Caco-2 (cell line): ENCODE measurements at regions not wholly inside any gene's neighbourhood (a gene's known extent, or its start where the extent isn't known, plus 50 kb on each side); places are given as distances from the start of the nearest gene placed in this dataset.

ENCODE experiments used
- BruUV-seq: library from RNA; stranded (reverse); fragments of 400-500 nt; replicated peaks from 2 replicates; lab custom pipeline; 2021; lab: Mats Ljungman, UMichigan
- CTCF ChIA-PET: fragments of 300-600 bp; sonication (Branson Sonifier 250); formaldehyde crosslinking; loops from one replicate; lab custom pipeline; 2022; ENCODE audit warnings: antibody characterized with exemption; lab: Charles Lee
- POLR2A ChIA-PET: fragments of 300-600 bp; sonication (Branson Sonifier 250); formaldehyde crosslinking; loops from one replicate; lab custom pipeline; 2022; ENCODE audit warnings: antibody characterized with exemption; lab: Charles Lee
- DNase-seq, 2 experiments: peaks; one replicate each; pipeline versions ENCODE4 v3.0.0 to v3.0.0-alpha.2; 2020 to 2022
- H3K27me3 ChIP-seq: replicated peaks from 2 replicates; pipeline ENCODE4 v1.6.0; 2011; ENCODE audit warnings: low read length; ENCODE audit not compliant: control insufficient read depth, insufficient read depth
- H3K36me3 ChIP-seq: 2 replicates; pipeline ENCODE4 v1.5.1; 2011; ENCODE audit warnings: low read length; ENCODE audit not compliant: control insufficient read depth, insufficient read depth
- H3K4me1 ChIP-seq: fragments of 250-450 bp; sonication (Bioruptor Pico); 2 replicates; pipeline ENCODE4 v1.5.1; 2020; ENCODE audit warnings: mild to moderate bottlenecking
- H3K4me3 ChIP-seq: 2 replicates; pipeline ENCODE4 v1.5.1; 2011; ENCODE audit warnings: low read depth, mild to moderate bottlenecking, control low read depth, low read length
- H3K9me3 ChIP-seq: fragments of 250-450 bp; sonication (Bioruptor Pico); 2 replicates; pipeline ENCODE4 v1.5.1; 2020; ENCODE audit warnings: mild to moderate bottlenecking, moderate library complexity
- H3K27ac Mint-ChIP-seq: one replicate; pipeline ENCODE4 v1.8.0; 2022; ENCODE audit warnings: mixed read lengths; ENCODE audit not compliant: unreplicated experiment
- H3K27me3 Mint-ChIP-seq: one replicate; pipeline ENCODE4 v1.8.0; 2022; ENCODE audit warnings: mixed read lengths; ENCODE audit not compliant: insufficient read depth, unreplicated experiment
- H3K36me3 Mint-ChIP-seq: one replicate; pipeline ENCODE4 v1.8.0; 2022; ENCODE audit warnings: mild to moderate bottlenecking, mixed read lengths; ENCODE audit not compliant: insufficient read depth, unreplicated experiment
- H3K4me1 Mint-ChIP-seq: one replicate; pipeline ENCODE4 v1.8.0; 2022; ENCODE audit warnings: low read depth, mixed read lengths; ENCODE audit not compliant: unreplicated experiment
- H3K4me3 Mint-ChIP-seq: one replicate; pipeline ENCODE4 v1.8.0; 2022; ENCODE audit warnings: mild to moderate bottlenecking, moderate library complexity, mixed read lengths; ENCODE audit not compliant: unreplicated experiment
- H3K9me3 Mint-ChIP-seq: one replicate; pipeline ENCODE4 v1.8.0; 2022; ENCODE audit warnings: mixed read lengths; ENCODE audit not compliant: unreplicated experiment
- CTCF ChIP-seq, 2 experiments: fragments of 200-600 bp in 1 of 2; IDR thresholded peaks; 1 replicate in 1 of 2; 2 replicates in 1 of 2; pipeline versions ENCODE4 v1.5.1 to v1.8.0; 2011 to 2022; ENCODE audit warnings: antibody characterized with exemption in 1 of 2, control low read depth in 1 of 2, inconsistent platforms in 1 of 2, low read depth in 1 of 2, low read length in 1 of 2, mild to moderate bottlenecking in 1 of 2, moderate library complexity in 1 of 2; ENCODE audit not compliant: insufficient read depth in 1 of 2, severe bottlenecking in 1 of 2, unreplicated experiment in 1 of 2
- intact Hi-C: fragments of 100-400 bp; cut with micrococcal nuclease; formaldehyde crosslinking; loops from one replicate; pipeline ENCODE4 v1.10.0; 2022; ENCODE audit not compliant: unreplicated experiment

- CTCF ChIA-PET = no interaction called here
- H3K4me3 ChIP-seq = no peak overlapping the region
- intact Hi-C loops = no loop called here
- no peak for TF ChIP-seq CTCF (IDR thresholded peaks at IDR 0.05; ENCODE audit: insufficient read depth in 1 of 2, low read depth in 1 of 2, low read length in 1 of 2, severe bottlenecking in 1 of 2, unreplicated experiment in 1 of 2)
- no peaks in the 10 kb centered on the region for H3K27me3 ChIP-seq
- no peak overlapping the region for H3K27ac Mint-ChIP-seq
- no peak overlapping the region for H3K4me3 Mint-ChIP-seq
- H3K27me3 Mint-ChIP-seq = no peaks in the 10 kb centered on the region
- no peaks in the 10 kb centered on the region for H3K9me3 Mint-ChIP-seq
- H3K36me3 ChIP-seq = no peaks in the 10 kb centered on the region
- no peaks in the 10 kb centered on the region for H3K4me1 ChIP-seq
- POLR2A ChIA-PET = no interaction called here
- DNase-seq = no peak
- H3K36me3 Mint-ChIP-seq = no peaks in the 10 kb centered on the region
- no TSS peak for BruUV-seq
- no peaks in the 10 kb centered on the region for H3K4me1 Mint-ChIP-seq
- no peaks in the 10 kb centered on the region for H3K9me3 ChIP-seq
Measured at GRCh38 chrX:110557864-110558263, 199.2 kb downstream of the RTL9 start.

- Mint-ChIP-seq H3K4me1 (no peaks in the 10 kb centered on the region), H3K27me3 (no peaks in the 10 kb centered on the region), H3K27ac (no peak overlapping the region), H3K9me3 (no peaks in the 10 kb centered on the region), H3K36me3 (no peaks in the 10 kb centered on the region), H3K4me3 (no peak overlapping the region)
- H3K27me3 ChIP-seq = no peaks in the 10 kb centered on the region
- H3K36me3 ChIP-seq = no peaks in the 10 kb centered on the region
- ChIA-PET POLR2A (no interaction called here), CTCF (no interaction called here)
- no peak overlapping the region for H3K4me3 ChIP-seq
- no peak for TF ChIP-seq CTCF (IDR thresholded peaks at IDR 0.05; ENCODE audit: insufficient read depth in 1 of 2, low read depth in 1 of 2, low read length in 1 of 2, severe bottlenecking in 1 of 2, unreplicated experiment in 1 of 2)
- no peaks in the 10 kb centered on the region for H3K4me1 ChIP-seq
- no TSS peak for BruUV-seq
- H3K9me3 ChIP-seq = no peaks in the 10 kb centered on the region
- intact Hi-C loops = no loop called here
- DNase-seq = no peak
Measured at GRCh38 chrX:110558406-110558805, 199.8 kb downstream of the RTL9 start.

- Mint-ChIP-seq H3K27me3 (no peaks in the 10 kb centered on the region), H3K9me3 (no peaks in the 10 kb centered on the region), H3K36me3 (no peaks in the 10 kb centered on the region), H3K27ac (no peak overlapping the region), H3K4me3 (no peak overlapping the region), H3K4me1 (no peaks in the 10 kb centered on the region)
- no peak for DNase-seq
- no peak for TF ChIP-seq CTCF (IDR thresholded peaks at IDR 0.05; ENCODE audit: insufficient read depth in 1 of 2, low read depth in 1 of 2, low read length in 1 of 2, severe bottlenecking in 1 of 2, unreplicated experiment in 1 of 2)
- intact Hi-C loops = no loop called here
- POLR2A ChIA-PET = no interaction called here
- Histone ChIP-seq H3K4me1 (no peaks in the 10 kb centered on the region), H3K9me3 (no peaks in the 10 kb centered on the region), H3K27me3 (no peaks in the 10 kb centered on the region), H3K36me3 (no peaks in the 10 kb centered on the region), H3K4me3 (no peak overlapping the region)
- no TSS peak for BruUV-seq
- CTCF ChIA-PET = no interaction called here
Measured at GRCh38 chrX:110561034-110561433, 202.4 kb downstream of the RTL9 start.
